HCEC 1CT (cell line): ENCODE measurements at regions not wholly inside any gene's neighbourhood (a gene's known extent, or its start where the extent isn't known, plus 50 kb on each side); places are given as distances from the start of the nearest gene placed in this dataset.
A peak's percentile ranks its signal among the peaks of the same experiment; 100 is the strongest.

Experiments used
- DNase-seq: peaks from one replicate; pipeline ENCODE4 v3.0.0-alpha.2; 2017

DNA sequence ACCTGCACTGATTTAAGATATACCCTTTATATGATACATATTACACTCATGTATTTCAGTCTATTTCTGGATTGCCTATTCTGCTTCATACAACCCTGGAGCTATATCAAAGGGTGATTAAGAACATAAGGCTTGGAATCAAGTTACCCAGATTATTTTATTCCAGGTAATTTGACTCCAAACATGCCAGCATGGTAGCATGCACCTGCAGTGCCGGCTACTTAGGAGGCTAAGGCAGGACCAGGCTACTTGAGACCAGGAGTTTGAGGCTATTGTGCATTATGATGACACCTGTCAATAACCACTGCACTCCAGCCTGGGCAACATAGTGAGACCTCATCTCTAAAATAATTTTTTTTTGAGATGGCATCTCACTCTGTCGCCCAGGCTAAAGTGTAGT lies 50.4 kb upstream of the NEO1 start:
- DNase-seq = no peak

DNA sequence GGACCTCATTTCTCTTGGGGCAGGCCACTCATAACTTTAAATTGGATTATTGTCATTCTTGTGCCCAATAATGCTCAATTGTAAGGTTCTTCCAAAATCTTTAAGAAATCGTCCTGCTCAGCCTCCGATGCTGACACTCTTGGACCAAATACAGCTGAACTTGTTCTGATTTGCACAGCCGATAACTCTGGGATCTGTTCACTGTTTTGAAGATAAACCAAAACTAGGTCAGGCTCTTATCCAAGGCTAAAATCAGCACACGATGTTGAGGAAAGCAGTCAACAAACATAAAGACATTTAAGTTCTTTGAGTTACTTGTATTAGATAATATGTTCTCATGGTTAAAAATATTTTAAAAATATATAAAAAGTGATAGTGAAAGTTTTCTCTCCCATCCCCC lies 52.0 kb upstream of the NEO1 start:
- no peak for DNase-seq

DNA sequence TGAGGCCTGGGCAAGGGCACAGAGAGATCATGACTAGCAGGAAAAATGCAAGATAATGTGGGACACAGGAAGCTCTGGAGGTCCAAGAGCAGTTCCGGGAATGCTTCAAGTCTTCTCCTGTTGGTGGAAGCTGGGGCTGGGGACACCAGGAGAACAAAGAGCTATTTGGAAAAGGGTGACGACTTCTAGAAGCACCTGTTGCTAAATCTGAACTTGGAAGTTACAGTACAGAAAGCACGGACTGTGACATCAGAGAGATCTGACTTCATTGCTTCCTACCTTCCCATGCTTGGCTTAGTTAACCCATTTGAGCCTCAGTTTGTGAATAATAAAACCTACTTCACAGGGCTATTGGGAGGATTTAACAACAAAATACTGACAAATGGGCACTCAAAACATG lies 52.7 kb upstream of the NEO1 start:
- DNase-seq = no peak

DNA sequence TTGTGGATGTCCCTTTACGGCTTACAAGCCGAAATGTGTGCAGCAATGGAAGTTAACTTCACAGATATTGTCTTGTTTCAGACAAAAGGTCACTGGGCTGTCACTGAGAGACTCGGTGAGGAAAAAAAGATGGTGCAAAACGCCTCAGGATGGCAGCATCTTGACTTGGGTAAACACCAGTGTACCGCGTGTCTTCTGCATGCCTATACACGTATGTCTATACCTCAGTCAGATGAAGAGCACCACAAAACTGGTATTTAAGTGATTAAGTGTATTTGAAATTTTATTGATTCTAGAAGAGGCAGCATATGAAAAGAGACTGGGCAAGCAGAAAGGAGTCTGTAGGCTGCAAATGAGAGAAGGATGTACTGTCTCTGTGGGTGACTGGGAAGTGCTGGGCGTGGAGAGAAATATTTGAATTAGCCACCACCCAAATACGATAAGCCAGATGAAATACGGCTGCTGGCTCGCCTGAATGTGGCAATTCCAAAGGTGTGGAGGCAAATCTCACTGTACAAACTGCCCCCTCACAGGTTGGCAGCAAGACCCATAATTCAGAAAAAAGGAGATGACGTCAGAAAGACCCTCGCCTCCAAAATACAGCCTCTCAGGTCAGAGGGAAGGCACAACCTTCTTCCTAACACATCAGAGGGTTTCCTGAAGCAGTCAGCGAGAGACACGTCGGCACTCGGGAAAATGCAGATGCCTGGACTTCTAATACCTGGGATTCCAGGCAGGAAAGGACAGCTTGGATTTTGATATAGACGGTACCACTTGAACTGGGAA lies 53.4 kb upstream of the NEO1 start:
- DNase-seq = no peak

DNA sequence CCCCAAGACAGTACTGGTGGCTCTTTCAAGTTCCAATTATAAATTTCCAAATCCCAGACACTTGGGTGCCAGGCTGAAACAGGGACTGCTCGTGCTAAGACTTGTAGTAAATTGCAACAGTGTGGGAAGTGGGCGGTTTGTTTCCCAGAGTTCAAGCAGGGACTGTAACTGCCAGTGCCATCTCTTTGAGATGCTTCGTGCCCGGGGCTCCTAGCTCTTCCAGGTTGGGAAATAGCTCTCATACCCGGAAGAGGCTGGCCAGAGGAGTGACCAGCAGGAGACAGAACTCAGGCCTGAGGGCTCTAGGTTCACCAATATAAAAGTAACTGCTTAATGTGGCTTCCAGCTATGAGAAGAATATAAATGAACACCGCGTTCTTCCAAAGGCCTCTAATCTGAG lies 54.0 kb upstream of the NEO1 start:
- no peak for DNase-seq

DNA sequence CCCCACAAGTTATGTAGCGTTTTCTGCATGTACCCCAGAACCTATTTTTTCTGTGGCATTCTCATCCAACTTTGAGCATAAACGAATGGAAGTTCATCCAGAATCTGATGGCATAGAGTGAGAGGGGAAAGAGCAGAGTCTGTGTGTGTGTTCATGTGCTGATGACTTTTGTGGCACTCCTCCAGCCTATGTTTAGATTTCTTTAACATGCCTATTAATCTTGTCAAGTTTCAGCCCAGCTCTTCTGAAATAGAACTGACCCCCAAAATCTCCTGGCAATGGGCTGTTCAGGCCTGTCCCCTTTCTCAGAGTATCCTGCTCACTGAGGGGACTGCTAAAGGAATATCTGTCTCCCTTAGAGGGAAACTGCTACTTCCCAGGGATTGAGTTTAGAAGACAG lies 56.4 kb upstream of the NEO1 start:
- DNase-seq = no peak

DNA sequence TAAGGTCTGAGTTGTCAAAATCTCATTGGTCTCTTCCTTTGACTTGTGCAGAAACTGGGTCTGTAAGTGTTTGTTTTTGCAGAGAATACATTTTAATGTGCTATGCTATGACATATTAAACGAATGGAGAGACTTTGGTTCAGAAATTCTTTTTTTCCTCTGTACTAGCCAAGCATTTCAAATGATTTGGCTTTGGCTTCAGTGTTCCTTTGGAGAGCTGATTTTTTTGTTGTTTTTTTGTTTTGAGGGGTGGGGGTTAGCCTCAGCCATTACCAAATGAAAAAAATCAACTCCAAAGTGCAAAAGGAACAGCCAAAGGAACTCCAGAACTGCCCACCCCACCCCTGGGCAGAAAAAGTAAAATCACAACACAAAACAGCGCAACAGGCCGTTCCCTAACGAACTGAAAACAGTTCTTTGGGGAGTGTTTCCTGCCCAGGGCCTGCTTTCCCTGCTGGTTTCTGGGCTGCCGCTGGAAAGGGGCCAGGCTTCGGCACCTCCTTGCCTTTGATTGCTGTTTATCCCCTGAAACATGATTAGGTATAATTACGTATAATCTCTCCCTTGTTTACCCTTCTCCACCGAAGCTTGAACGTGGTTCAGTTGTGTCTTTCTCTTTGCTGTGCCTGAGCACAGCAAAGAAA lies 57.6 kb upstream of the NEO1 start:
- no peak for DNase-seq

DNA sequence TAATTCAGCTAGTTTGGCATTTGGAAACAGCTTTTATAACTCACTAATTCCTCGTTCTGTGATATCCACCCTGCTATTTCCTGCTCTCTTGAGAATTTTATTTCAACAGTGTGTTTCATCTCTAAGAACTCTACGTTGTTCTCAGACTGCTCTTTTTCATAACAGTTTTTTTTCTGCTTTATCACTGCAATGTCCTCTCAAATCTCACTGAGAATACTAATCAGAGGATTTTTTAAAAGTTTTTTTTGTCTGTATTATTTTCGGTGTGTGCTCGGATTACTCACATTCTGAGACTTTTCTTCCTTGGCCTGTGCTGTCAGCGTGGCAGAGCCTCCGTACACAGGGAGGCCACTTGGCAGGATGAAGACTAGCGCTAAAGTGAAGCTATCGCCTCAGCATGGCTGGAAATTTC lies 59.4 kb upstream of the NEO1 start:
- no peak for DNase-seq

DNA sequence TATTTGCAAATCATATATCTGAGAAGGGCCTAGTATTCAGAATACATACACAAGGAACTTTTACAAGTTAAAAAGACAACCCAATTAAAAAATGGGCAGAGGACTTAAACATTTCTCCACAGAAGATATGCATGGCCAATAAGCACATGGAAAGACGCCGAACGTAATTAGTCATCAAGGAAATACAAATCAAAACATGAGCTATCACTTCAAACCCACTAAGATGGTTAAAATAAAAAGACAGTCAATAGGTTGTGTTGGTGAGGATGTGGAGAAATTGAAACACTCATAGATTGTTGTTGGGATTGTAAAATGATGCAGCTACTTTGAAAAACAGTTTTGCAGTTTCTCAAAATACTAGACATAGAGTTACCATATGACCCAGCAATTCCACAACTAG lies 61.2 kb upstream of the NEO1 start:
- DNase-seq = peak; percentile 76

DNA sequence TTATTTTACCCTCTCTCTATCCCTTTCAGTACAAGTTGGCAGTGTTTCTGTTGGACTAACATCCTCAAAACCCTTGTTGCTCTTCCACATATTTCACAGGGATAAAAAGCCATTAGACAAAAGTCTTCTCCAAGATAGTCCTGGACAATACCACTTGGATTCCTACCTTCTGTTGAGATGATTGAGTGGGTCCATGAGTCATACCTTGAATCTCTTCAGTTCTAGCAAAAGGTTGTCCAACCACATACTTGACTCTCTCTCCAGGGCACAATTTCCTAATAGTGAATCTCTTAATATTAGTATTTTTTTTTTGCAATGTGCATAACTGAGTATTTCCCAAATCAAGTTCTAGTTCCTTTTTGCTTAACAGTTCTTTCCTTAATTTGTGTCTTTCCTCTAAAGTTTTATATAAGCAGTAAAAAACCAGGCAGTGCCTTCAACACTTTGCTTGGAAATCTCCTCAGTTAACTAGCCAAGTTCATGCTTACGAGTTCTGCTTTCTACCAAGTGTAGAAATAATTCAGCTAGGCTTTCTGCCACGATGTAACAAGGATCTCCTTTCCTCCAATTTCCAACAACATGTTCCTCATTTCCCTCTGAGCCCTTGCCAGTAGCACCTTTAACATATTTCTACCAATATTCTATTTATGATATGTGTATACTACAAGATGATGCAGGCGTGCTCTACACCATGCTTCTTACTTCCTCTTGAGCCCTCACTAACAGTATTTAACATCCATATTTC lies 68.3 kb upstream of the NEO1 start:
- no peak for DNase-seq

DNA sequence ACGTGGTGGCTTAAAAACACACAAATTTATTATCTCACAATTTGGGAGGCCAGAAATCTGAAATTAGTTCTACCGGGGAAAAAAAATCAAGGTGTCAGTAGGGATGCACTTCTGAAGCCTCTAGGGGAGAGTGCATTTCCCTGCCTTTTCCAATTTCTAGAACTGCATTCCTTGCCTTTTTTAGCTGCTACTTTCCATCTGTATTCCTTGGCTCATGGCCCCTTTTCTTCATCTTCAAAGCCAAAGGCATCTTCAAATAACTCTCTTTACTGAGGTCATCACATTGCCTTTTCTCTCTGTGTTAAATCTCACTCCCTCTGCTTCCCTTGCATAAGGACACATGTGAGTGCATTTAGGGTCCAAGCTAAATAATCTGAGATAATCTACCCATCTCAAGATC lies 69.5 kb upstream of the NEO1 start:
- DNase-seq = no peak

DNA sequence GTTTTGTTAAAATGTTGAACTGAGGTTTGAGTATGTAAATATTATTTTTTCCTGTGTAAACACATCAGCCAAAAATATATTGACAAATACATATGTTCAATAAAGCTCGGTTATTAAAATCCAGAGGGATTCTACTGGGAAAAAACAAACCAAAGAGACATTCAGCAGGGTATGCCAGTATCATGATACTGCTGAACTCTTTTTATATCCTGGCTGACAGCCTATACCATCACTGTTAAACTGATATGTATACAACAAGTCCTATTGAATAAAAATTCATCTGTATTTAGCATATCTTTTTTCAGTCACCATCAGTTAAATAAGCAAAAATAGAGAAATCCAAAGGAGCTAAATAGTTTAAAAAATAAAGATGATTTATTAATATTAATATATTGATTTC lies 71.6 kb upstream of the NEO1 start:
- DNase-seq = no peak

DNA sequence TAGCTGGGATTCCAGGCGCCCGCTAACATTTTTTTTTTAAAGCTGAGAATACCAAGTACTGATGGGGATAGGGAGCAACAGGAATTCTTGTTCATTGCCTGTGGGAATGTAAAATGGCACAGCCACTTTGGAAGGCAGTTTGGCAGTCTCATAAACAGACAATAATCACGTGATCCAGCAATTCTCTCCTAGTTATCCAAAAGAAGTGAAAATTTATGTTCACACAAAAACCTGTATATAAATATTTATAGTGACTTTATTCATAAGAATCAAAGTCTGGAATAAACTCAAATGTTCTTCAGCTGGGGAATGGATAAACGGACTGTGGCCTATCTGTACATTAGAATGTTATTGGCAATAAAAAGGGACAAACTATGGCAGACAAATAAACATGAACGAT lies 72.5 kb upstream of the NEO1 start:
- DNase-seq = no peak

DNA sequence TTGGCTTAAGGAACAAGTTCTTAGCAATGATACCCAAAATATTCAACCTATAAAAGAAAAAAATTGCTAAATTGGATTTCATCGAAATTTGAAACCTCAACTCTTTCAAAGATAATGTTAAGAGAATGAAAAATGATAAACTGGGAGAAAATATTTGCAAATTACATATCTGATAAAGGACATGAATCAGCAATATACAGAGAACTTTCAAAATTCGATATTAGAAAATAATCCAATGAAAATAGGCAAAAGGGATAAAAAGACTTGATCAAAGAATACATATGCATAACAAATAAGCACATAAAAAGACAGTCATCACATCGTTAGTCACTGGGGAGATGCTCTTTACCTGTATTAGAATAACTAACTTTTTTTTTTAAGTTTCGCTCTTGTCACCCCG lies 73.0 kb upstream of the NEO1 start:
- no peak for DNase-seq

DNA sequence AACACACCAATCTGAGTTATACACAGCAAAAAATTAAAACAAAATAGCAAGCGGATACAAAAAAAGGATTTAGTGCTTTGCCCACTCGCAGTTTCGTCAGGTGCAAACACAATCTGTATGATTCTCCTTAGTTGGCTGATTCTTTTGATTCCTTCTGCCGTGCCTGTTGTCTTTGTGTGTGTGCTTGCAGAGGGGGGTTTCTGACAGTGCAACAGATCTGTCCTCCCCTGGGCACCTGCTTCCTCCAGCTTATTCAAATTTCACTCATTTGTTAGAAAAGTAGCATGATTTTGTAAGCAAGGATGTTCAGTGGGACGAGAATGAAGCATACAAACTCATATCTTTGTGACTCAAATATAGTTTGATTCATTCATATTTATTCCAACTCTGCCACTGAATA lies 74.0 kb upstream of the NEO1 start:
- no peak for DNase-seq

DNA sequence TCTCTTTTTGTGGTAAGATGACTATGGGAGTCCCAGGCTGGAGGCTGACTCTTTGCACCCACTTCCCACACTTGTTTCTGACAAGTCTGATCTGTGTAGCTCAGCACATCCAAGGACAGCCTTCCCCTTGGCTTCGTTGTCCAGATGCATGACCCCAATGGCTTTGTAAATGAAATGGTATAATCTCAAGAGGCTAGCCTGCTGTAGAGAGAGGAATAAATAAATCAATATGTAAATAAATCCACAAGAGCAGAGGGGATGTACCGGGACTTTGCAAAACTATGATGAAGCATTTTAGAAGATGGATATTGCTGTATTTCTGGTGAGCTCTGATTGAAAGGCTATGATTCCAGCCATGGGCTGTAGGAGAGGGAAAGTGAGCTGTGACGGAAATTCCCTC lies 79.9 kb upstream of the NEO1 start:
- DNase-seq = no peak

DNA sequence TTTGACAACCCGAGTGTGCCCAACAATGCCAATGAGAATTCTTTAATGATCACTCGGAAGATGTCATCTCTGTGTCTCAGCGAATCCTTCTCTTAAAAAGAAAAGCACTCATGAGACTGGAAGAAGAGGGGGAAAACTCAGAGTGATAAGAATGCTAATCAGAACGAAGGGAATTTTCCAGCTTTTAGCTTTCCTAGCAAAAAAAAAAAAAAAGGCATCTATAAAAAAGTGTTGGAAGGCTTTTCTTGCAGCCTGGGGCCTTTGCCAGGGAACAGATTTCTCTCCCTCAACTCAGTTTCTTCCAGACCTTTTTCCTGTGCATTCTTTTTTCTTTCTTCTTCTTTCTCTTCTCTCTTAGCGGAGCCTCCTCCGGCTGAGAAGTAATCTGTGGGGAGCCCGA lies 80.5 kb upstream of the NEO1 start:
- DNase-seq = no peak

DNA sequence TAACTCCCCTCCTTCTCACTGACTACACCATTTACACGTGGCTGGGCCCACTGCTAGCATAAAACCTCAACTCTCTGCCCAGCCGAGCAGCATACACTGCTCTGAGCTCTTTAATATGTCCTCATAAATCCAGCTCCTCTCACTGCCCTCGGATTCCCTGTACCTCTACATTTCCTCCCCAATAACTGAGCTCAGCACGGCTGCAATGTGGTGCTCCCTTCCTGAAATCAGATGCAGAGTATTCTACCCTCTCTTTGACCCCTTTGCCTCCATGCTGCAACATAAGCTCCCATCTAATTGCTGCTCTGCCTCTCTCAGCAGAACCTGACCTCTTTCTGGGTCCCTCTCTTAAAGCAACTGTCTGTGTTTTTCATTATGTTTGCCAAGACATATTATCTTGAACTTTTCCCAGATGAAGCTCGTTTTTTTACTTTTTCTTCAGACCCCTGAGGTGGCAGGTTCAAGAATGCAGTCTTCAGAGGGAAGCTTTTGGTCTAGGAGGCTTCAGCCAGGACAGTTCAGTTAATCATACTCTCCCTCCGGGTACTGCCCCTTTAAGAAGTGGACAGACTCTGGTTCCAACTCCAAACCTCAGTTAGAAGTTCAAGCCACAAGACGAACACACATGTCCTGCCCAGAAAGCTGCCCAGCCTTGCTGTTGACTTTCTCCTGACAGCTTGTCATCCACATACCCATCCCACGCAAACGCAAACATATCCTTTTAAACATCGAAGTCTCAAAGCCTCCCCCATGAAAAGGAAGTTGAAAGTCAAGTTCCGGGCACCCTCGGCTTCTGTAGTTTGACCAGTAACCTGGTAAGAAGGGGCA lies 81.1 kb upstream of the NEO1 start:
- DNase-seq = peak; percentile 30

DNA sequence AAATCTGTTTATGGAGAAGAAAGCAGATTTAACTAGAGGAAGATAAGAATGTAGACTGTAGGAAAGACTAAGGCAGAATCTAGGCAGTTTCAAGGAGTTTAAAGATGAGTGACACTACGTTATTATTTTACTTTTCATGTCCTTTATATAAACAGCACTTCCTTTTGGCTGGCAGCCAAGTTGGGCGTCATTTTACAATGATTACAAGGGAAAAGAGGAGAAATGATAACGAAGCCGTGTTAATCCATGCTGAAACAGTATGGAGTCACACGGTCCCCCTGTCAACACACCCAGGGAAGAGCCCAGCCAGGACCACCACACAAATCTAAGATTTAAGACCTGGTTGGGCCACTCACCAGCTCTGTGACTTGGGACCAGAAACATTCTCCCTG lies 83.7 kb upstream of the NEO1 start:
- DNase-seq = no peak

DNA sequence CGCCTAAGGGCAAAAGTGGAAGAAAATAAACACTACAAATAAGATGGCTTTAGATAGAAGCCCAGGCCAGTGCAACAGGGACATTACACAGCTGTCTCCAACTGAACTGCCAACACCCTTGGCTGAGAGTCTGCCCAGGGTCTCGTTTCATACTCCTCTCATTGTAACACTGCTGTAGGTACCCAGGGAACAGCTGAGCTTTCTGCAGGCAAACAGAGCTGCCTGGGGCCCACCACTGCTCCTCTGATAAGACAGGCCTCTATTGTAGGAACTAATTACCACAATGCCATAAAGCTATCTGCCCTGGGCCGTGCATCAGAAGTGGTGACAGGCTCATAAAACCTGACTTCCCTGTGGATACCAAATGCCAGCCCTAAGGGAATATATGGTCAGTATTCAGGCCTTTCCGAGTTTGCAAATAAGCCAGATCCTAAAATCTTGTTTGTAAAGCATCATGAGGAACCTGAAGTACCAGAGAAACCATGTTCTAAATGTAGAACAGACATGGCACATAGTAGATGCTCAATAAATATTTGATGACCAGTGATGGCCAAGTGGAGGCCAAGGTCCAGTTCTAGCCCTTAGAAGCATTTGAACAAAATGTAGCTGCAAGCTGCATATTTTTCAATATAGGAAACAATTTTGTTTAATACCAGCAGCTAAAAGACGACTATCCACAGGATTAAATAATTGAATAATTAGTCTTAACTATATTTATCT lies 84.3 kb upstream of the NEO1 start:
- DNase-seq = no peak

DNA sequence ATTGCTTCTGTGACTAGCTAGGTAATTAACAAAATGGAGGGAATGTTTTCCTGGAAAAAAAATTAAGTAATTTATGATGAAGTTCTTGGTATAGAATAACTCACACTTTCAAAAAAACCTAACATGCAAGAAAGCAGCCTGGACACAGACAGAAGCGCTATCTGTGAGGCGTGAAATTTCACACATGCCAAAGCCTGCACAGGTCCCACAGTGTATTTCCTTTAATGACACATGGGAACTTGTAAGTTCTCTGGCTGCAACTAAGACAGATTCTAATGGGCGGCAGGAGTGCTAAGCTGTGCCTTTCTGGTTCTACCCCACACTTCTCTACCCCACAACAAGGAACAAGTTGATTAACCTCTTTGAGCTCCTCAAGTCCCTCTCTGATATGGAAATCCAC lies 84.9 kb upstream of the NEO1 start:
- no peak for DNase-seq

DNA sequence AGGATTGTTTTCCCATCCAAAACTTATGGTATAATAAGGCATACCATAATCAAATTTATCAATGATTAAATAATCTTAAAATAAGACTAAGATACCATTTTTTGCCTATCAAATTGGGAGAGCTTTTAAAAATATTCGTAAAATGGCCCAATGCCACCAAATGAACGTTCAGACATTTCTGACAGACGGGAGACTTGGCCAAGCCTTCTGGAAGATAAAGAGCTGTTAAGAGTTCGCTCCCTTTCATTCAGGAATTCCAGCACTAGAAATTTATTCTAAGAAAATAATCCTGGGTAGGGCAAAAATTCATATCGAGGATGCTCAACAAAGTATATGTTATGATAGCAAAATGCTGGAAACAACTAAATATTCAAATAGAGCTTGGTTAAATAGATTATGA lies 85.6 kb upstream of the NEO1 start:
- DNase-seq = no peak

DNA sequence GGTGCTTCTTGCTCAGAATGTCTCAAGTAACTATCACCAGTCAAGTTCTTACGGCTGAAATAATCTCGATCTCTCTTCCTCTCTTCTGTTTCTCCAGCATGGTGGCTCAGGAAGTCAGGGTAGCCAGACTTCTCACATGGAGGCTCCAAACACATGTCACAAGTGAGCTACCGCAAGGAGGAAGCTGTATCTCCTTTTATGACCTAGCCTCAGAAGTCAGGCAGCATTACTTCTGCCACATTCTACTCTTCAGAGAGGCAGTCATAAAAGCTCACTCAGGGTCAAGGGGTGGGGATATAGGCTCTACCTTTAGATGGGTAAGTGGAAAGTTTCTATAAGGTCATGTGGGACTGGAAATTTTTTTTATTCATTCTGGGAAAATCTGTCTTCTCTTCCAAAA lies 86.6 kb upstream of the NEO1 start:
- no peak for DNase-seq
